ENCODE measurements at regions not wholly inside any gene's neighbourhood (a gene's known extent, or its start where the extent isn't known, plus 50 kb on each side); places are given as distances from the start of the nearest gene placed in this dataset.

DNA sequence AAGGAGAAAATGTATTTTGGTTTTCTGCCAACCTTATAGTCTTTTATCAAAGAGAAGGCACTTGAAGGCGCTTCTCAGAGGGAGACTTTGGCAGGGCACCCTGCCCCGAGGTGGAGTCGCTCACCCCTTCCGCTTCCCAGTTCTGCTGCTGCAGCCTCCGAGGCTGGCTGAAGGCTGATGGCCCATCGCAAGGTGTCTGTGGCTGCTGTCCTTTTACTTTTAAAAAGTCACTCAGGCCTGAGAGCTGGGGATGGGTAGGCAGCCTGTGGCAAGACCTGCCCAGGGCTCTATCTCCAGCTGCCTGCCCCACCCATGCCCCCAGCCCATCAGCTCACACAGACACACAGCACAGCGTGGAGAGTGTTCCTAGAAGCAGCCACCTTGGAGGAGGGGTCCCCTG is 206.6 kb upstream of the CST7 start:
- ChIA-PET CTCF (no interaction called here), POLR2A (no interaction called here)
- no peaks in the 10 kb centered on the region for H3K36me3 ChIP-seq (ENCODE audit: control insufficient read depth, insufficient read depth, low read length)
- H3K27me3 ChIP-seq (ENCODE audit: control insufficient read depth, insufficient read depth, low read length): peaks cover 2% of the 10 kb centered on the region; the same call in 1 of the 2 replicates
- TF ChIP-seq, protein P1, sequence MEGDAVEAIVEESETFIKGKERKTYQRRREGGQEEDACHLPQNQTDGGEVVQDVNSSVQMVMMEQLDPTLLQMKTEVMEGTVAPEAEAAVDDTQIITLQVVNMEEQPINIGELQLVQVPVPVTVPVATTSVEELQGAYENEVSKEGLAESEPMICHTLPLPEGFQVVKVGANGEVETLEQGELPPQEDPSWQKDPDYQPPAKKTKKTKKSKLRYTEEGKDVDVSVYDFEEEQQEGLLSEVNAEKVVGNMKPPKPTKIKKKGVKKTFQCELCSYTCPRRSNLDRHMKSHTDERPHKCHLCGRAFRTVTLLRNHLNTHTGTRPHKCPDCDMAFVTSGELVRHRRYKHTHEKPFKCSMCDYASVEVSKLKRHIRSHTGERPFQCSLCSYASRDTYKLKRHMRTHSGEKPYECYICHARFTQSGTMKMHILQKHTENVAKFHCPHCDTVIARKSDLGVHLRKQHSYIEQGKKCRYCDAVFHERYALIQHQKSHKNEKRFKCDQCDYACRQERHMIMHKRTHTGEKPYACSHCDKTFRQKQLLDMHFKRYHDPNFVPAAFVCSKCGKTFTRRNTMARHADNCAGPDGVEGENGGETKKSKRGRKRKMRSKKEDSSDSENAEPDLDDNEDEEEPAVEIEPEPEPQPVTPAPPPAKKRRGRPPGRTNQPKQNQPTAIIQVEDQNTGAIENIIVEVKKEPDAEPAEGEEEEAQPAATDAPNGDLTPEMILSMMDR (IDR thresholded peaks at IDR 0.05; ENCODE audit: insufficient read depth, low read depth, low read length): no peak
- H3K4me3 ChIP-seq (ENCODE audit: low read depth, low read length): no peak overlapping the region
- DNase-seq (ENCODE audit: low read depth): no peak

DNA sequence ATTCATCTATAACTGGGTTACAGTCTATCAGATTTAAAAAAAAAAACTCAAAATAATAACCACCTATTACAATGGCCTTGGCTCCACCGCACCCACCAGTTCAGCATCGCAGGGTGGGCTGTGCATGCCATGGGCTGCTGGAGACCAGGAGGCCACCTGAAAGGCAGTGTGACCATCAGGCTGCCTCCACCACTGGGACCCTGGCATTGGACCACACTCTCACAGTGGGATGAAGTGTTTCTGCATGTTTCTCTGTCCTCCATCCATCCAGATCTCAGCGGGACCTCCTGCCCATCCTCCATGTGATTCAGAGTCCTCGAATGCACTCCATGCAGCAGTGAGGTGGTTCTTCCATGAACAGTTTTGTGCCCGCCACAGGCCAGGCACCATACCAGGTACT is 206.1 kb upstream of the CST7 start:
- ChIA-PET POLR2A (no interaction called here), CTCF (no interaction called here)
- DNase-seq (ENCODE audit: low read depth): no peak
- TF ChIP-seq, protein P1 (IDR thresholded peaks at IDR 0.05; ENCODE audit: insufficient read depth, low read depth, low read length): no peak
- H3K4me3 ChIP-seq (ENCODE audit: low read depth, low read length): no peak overlapping the region
- H3K27me3 ChIP-seq (ENCODE audit: control insufficient read depth, insufficient read depth, low read length): peaks cover 2% of the 10 kb centered on the region; the same call in 1 of the 2 replicates
- H3K36me3 ChIP-seq (ENCODE audit: control insufficient read depth, insufficient read depth, low read length): no peaks in the 10 kb centered on the region

DNA sequence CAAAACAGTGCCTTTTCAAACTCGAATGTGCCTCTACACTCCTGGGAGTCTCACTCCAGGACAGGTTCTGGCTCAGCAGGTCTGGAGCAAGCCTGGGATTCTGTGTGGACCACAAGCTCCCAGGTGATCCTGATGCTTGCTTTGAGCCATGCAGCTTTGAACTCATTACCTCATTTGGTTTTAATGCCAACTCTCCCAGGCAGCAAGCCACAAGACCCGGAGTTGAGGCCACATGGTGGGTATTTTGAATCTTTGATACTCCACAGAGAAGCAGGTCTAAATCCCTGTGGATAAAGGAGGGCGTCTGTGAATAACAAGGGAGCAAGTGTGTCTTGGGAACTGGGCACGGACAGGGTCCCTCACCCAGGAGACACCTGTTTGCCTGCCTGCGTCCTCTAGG is 205.4 kb upstream of the CST7 start:
- POLR2A ChIA-PET: no interaction called here
- TF ChIP-seq, protein P1 (IDR thresholded peaks at IDR 0.05; ENCODE audit: insufficient read depth, low read depth, low read length): no peak

DNA sequence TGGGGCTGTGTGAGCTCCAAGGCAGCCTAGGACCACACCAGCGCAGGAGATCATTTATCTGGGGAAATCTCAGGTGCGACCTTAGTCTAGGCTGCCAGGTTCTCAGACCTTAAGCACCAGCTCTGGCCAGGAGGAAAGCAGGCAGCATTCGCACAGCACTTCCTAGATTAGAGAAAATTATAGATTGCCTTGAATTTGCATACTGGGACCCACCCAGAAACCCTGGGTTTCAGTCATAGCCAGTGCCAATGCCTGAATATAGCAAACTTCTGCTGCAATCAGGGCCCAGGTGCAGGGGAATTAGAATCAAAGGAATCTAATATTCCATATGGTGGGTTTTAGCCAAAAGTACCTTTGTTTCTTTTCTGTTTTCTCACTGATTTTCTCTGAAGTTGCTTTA is 204.3 kb upstream of the CST7 start:
- Histone ChIP-seq H3K27me3 (ENCODE audit: control insufficient read depth, insufficient read depth, low read length) (peaks cover 2% of the 10 kb centered on the region; the same call in 1 of the 2 replicates), H3K36me3 (ENCODE audit: control insufficient read depth, insufficient read depth, low read length) (no peaks in the 10 kb centered on the region), H3K4me3 (ENCODE audit: low read depth, low read length) (no peak overlapping the region)
- POLR2A ChIA-PET: no interaction called here
- TF ChIP-seq, protein P1 (IDR thresholded peaks at IDR 0.05; ENCODE audit: insufficient read depth, low read depth, low read length): no peak
- no peak for DNase-seq (ENCODE audit: low read depth)
- CTCF ChIA-PET: interaction anchor here (0.7 kb wide), 1 partner anchor 136 kb away, joined by 3 read pairs; no protein-coding TSS in a partner anchor

More for the DNA sequence above, 205.4 kb upstream of the CST7 start:
- CTCF ChIA-PET: no interaction called here
- Histone ChIP-seq H3K4me3 (ENCODE audit: low read depth, low read length) (no peak overlapping the region), H3K27me3 (ENCODE audit: control insufficient read depth, insufficient read depth, low read length) (peaks cover 2% of the 10 kb centered on the region; the same call in 1 of the 2 replicates), H3K36me3 (ENCODE audit: control insufficient read depth, insufficient read depth, low read length) (no peaks in the 10 kb centered on the region)
- no peak for DNase-seq (ENCODE audit: low read depth)

DNA sequence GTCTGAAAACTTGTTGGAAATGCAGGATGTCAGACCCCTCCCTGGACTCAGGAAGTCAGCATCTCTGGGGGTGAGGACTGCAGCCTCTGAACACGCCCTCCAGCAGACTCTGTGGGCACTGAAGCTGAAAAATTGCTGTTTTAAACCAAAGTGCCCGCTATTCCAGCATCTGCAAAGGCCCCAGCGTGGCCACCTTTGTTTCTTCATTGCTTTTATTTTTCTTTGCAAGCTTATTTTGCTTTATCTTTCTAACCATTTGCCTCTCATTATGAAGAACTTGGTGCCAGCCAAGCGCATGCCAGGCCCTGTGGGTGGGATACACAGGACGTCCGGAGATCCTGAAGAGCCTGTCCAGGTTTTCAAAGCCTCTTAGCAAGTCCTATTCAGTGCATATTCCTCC is 203.9 kb upstream of the CST7 start:
- no peaks in the 10 kb centered on the region for H3K36me3 ChIP-seq (ENCODE audit: control insufficient read depth, insufficient read depth, low read length)
- no peak overlapping the region for H3K4me3 ChIP-seq (ENCODE audit: low read depth, low read length)
- DNase-seq (ENCODE audit: low read depth): no peak
- H3K27me3 ChIP-seq (ENCODE audit: control insufficient read depth, insufficient read depth, low read length): peaks cover 2% of the 10 kb centered on the region; the same call in 1 of the 2 replicates
- POLR2A ChIA-PET: no interaction called here
- TF ChIP-seq, protein P1 (IDR thresholded peaks at IDR 0.05; ENCODE audit: insufficient read depth, low read depth, low read length): no peak
- CTCF ChIA-PET: interaction anchor here (0.9 kb wide), 1 partner anchor 174 kb away, joined by 3 read pairs; no protein-coding TSS in a partner anchor
